HAP-1 (cell line): ENCODE measurements at regions not wholly inside any gene's neighbourhood (a gene's known extent, or its start where the extent isn't known, plus 50 kb on each side); places are given as distances from the start of the nearest gene placed in this dataset.
A peak's percentile ranks its signal among the peaks of the same experiment; 100 is the strongest.
"Not testable (repeated sequence)": the region's sequence is repeated elsewhere in the genome, so short reads cannot be mapped to it uniquely, and the experiment has no call there.

Experiments used
- DNase-seq, 2 experiments: peaks; one replicate each; pipeline ENCODE4 v3.0.0-alpha.2; 2016 to 2020; ENCODE audit warnings: low spot score in 2 of 2
- H3K27me3 ChIP-seq: fragments of 250-450 bp; sonication (Bioruptor Pico); 2 replicates; pipeline ENCODE4 v1.5.1; 2020; ENCODE audit warnings: low read depth, mild to moderate bottlenecking, moderate library complexity
- H3K36me3 ChIP-seq: fragments of 250-450 bp; sonication (Bioruptor Pico); replicated peaks from 2 replicates; pipeline ENCODE4 v1.5.1; 2020; ENCODE audit warnings: mild to moderate bottlenecking
- H3K4me1 ChIP-seq: fragments of 250-450 bp; sonication (Bioruptor Pico); 2 replicates; pipeline ENCODE4 v1.5.1; 2020; ENCODE audit warnings: mild to moderate bottlenecking
- H3K4me3 ChIP-seq: fragments of 250-450 bp; sonication (Bioruptor Pico); 2 replicates; pipeline ENCODE4 v1.5.1; 2020; ENCODE audit warnings: mild to moderate bottlenecking, moderate library complexity
- H3K9me3 ChIP-seq: fragments of 250-450 bp; sonication (Bioruptor Pico); 2 replicates; pipeline ENCODE4 v1.5.1; 2020; ENCODE audit warnings: mild to moderate bottlenecking, moderate library complexity
- in situ Hi-C: fragments of 300-500 bp; cut with MboI; formaldehyde crosslinking; loops from 3 replicates; pipeline ENCODE4 v1.14.3; 2020; ENCODE audit warnings: low sequenced_read_pairs, inconsistent platforms, mixed read lengths

- Histone ChIP-seq H3K4me3 (no peak overlapping the region), H3K4me1 (no peaks in the 10 kb centered on the region), H3K36me3 (no peaks in the 10 kb centered on the region), H3K27me3 (no peaks in the 10 kb centered on the region), H3K9me3 (no peaks in the 10 kb centered on the region)
- no peak for DNase-seq
- in situ Hi-C loops: no loop called here
These were observed 62.2 kb downstream of the SPANXN3 start for GRCh38 chrX:143455046-143455445.

GRCh38 chrX:143437439-143437838, 79.8 kb downstream of the SPANXN3 start:
- Histone ChIP-seq H3K4me1 (no peaks in the 10 kb centered on the region), H3K36me3 (no peaks in the 10 kb centered on the region), H3K9me3 (no peaks in the 10 kb centered on the region), H3K4me3 (no peak overlapping the region), H3K27me3 (no peaks in the 10 kb centered on the region)
- peak in 1 of 2 experiments; percentile 3 for DNase-seq
- in situ Hi-C loops: no loop called here

DNA sequence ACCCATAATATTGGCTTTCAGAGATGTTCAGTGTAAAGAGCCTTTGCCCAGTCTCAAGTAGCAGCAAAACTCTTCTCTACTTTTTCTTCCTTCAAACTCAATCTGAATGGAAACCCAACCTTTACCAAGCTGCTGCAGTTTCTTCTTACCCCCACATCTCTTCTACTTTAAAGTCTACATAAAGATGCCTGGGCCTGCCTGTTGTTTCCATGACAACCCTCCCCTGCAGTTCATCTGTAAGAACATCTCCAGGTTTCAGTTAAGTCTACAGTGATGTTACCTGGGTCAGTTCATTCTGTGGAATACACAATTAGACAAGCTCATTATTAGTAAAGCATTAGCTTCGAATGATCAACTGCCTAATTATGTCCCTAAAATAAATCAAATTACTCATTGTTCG, 81.4 kb downstream of the SPANXN3 start:
- in situ Hi-C loops: no loop called here
- DNase-seq: no peak
- Histone ChIP-seq H3K4me3 (no peak overlapping the region), H3K36me3 (no peaks in the 10 kb centered on the region), H3K4me1 (no peaks in the 10 kb centered on the region), H3K9me3 (no peaks in the 10 kb centered on the region), H3K27me3 (no peaks in the 10 kb centered on the region)

DNA sequence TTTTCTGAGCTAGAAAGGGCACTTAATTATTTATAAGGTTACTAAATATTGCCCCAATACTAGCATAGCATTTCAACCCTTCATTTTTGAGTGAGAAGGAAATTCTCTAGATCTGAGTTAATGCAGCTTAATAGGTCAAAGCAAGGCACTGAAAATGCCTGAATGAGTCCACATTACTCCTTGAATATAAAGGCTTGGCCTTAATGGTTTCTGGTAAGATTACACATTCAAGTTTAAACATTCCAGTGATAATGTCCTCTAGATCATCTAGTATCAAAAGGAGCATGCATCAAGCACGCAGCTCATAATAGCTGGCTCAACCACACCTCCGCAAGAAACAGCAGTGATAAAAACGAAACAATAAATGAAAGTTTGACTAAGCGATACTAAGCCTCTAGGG, 87.5 kb downstream of the SPANXN3 start:
- no peaks in the 10 kb centered on the region for H3K4me1 ChIP-seq
- no peaks in the 10 kb centered on the region for H3K27me3 ChIP-seq
- H3K4me3 ChIP-seq: no peak overlapping the region
- H3K36me3 ChIP-seq: no peaks in the 10 kb centered on the region
- no peak for DNase-seq
- in situ Hi-C loops: no loop called here
- H3K9me3 ChIP-seq: no peaks in the 10 kb centered on the region

DNA sequence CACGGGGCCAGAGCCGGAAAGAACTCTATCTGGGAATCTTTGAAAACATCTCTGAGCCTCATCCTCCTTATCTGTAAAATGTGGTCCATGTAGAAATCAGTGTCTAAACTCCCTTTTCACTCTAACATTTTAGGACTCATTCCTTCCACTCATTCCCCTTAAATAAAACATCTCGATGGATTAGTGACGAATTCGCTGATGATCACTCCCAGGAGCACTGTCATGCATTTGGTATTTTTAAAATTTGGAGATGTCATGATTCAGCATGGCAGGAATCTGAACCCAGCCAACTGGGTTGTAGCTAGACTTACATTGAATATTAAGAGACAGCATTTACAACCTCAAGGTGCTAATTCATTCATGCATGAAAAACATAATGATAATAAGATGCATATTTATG, 88.1 kb downstream of the SPANXN3 start:
- in situ Hi-C loops: no loop called here
- Histone ChIP-seq H3K4me3 (no peak overlapping the region), H3K9me3 (no peaks in the 10 kb centered on the region), H3K27me3 (no peaks in the 10 kb centered on the region), H3K36me3 (no peaks in the 10 kb centered on the region), H3K4me1 (no peaks in the 10 kb centered on the region)
- DNase-seq: no peak

DNA sequence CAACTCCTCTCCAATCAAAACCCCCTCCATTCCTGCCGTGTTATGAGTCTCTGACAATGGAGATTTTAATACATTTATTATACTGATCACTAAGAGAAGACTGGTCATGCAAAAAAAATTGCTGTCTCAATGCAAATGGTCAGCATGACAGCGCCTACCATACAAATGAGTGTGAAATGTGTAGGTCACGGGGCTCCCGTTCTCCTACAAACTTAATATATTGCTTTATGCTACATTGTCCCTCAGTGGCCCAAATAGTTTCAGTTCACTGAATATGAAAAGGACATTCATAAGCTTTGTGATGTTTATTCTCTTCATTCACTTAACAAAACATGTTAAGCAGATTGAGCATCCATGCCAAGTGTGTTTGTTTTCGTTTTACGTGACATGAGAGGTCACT, 116.1 kb downstream of the SPANXN3 start:
- no peak for DNase-seq
- Histone ChIP-seq H3K4me1 (no peaks in the 10 kb centered on the region), H3K27me3 (no peaks in the 10 kb centered on the region), H3K4me3 (no peak overlapping the region), H3K36me3 (no peaks in the 10 kb centered on the region), H3K9me3 (no peaks in the 10 kb centered on the region)
- in situ Hi-C loops: no loop called here

GRCh38 chrX:143378851-143379250, 138.4 kb downstream of the SPANXN3 start:
- Histone ChIP-seq H3K27me3 (no peaks in the 10 kb centered on the region), H3K4me3 (no peak overlapping the region), H3K9me3 (no peaks in the 10 kb centered on the region), H3K36me3 (no peaks in the 10 kb centered on the region), H3K4me1 (no peaks in the 10 kb centered on the region)
- in situ Hi-C loops: no loop called here
- DNase-seq: no peak

GRCh38 chrX:143363419-143363818, 153.9 kb downstream of the SPANXN3 start:
- no peaks in the 10 kb centered on the region for H3K9me3 ChIP-seq
- H3K4me3 ChIP-seq: no peak overlapping the region
- H3K4me1 ChIP-seq: no peaks in the 10 kb centered on the region
- H3K36me3 ChIP-seq: no peaks in the 10 kb centered on the region
- H3K27me3 ChIP-seq: no peaks in the 10 kb centered on the region
- in situ Hi-C loops: no loop called here
- DNase-seq: no peak

DNA sequence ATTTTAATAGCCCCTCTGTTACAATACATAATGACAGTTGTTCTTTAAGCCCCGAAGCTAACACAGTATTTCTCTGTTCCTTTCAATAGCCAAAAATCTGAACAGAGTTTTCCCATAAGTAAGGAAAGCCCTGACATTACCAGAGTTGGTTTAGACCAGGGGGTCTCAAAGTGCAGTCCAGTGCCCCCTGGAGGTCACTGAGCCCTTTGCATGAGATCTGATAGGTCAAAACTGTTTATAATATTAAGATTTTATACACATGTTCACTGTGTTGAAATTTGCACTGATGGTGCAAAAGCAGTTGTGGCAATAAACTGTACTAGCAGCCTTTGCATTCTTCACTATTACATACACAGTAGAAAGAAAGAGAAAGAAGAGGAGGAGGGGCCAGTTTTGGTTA, 177.1 kb downstream of the SPANXN3 start:
- DNase-seq: no peak
- H3K36me3 ChIP-seq: no peaks in the 10 kb centered on the region
- H3K27me3 ChIP-seq: no peaks in the 10 kb centered on the region
- no peak overlapping the region for H3K4me3 ChIP-seq
- H3K9me3 ChIP-seq: no peaks in the 10 kb centered on the region
- in situ Hi-C loops: no loop called here
- no peaks in the 10 kb centered on the region for H3K4me1 ChIP-seq

GRCh38 chrX:143336261-143336660, 181.0 kb downstream of the SPANXN3 start:
- Histone ChIP-seq H3K36me3 (no peaks in the 10 kb centered on the region), H3K9me3 (no peaks in the 10 kb centered on the region), H3K27me3 (no peaks in the 10 kb centered on the region), H3K4me1 (no peaks in the 10 kb centered on the region), H3K4me3 (no peak overlapping the region)
- DNase-seq: no peak
- in situ Hi-C loops: no loop called here

DNA sequence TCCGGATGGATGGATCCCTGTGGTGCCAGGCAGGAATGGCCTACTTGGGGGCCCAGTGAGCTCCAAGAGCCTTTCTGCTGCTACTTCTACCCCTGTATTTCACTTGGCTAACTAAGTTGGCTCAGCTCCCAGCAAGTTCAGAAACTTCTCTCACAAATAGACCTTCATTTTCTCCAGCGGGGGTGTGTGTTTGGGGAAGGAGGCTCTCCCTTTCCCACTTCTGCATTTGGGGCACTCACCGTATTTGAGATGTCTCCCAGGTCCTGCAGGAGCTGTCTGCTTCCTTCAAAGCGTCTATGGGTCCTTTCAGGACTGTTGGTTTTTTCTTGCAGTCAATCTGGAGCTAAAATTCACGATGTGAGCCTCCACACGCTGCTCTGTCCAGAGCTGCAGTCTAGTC, 197.7 kb downstream of the SPANXN3 start:
- H3K9me3 ChIP-seq: no peaks in the 10 kb centered on the region
- H3K36me3 ChIP-seq: no peaks in the 10 kb centered on the region
- H3K4me1 ChIP-seq: no peaks in the 10 kb centered on the region
- no peak overlapping the region for H3K4me3 ChIP-seq
- in situ Hi-C loops: no loop called here
- no peak for DNase-seq
- H3K27me3 ChIP-seq: no peaks in the 10 kb centered on the region

GRCh38 chrX:143318857-143319256, 198.4 kb downstream of the SPANXN3 start:
- in situ Hi-C loops, H3K27me3 ChIP-seq, H3K9me3 ChIP-seq, H3K36me3 ChIP-seq, H3K4me1 ChIP-seq, DNase-seq, H3K4me3 ChIP-seq: not testable (repeated sequence)

DNA sequence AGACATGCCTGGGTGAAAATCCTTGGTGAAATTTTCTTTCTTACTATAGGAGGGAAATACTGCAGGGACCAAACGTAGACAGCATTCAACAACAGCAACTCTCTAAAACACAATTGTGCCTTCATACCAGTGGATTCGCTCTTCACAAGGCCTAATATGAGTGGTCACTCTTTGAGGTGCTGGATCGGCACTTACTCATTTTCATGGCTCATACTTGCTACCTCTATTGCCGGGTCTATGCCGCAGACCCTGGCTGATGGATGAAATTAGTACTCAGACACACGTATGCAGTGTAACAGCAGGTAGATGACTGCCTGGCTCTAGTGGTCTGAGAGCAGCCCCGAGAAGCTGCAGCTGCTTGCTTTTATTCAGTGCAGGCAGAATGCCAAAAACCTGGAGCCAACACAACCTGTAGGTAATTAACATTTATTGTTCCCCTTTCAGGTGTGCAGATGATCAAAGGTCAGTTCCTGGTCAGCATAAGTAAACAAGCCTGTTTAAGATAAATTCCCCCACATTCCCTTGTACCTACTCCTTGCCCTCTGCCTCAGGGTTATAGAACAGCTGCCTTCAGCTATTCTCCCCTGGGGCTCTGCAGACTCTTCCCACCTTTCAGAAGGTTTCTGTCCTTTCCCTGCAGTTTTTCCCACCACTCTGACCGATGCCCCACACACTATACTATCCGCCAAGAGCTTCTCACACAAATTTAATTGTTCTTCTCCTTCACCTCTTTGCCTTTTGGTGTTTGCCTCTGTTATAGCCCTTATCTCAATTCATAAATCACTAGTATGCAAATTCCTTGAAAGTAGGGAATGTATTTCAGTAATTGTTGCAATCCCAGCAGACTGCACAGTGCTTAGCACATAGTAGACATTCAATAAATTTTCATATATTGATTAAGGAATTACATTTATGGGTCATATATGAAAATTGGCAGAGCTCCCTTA, 210.0 kb downstream of the SPANXN3 start:
- no peaks in the 10 kb centered on the region for H3K36me3 ChIP-seq
- in situ Hi-C loops: no loop called here
- no peak overlapping the region for H3K4me3 ChIP-seq
- no peak for DNase-seq
- H3K9me3 ChIP-seq: no peaks in the 10 kb centered on the region
- H3K4me1 ChIP-seq: no peaks in the 10 kb centered on the region
- no peaks in the 10 kb centered on the region for H3K27me3 ChIP-seq

DNA sequence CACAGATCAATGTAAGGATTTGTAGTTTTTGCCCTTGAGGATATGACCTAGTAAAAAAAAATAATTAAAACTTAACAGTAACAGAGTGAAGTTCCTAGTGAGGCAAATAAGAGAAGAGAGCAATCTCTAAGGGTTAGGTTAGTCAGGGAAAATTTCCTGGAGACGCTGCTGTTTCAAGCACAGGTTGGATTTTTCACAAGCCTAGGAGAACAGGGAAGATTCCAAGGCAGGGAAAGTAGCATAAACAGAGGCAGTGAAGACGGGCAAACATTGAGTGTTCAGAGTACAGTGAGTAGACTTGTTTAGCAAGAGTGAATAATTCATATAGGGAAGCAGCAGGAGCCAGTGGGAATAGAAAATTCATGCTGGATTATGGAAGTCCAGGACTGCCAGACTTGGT, 212.8 kb downstream of the SPANXN3 start:
- H3K36me3 ChIP-seq: no peaks in the 10 kb centered on the region

GRCh38 chrX:143304025-143304424, 213.2 kb downstream of the SPANXN3 start:
- no peaks in the 10 kb centered on the region for H3K9me3 ChIP-seq
- DNase-seq: no peak
- no peaks in the 10 kb centered on the region for H3K36me3 ChIP-seq
- no peak overlapping the region for H3K4me3 ChIP-seq
- H3K27me3 ChIP-seq: no peaks in the 10 kb centered on the region
- in situ Hi-C loops: no loop called here
- no peaks in the 10 kb centered on the region for H3K4me1 ChIP-seq

More for the DNA sequence above, 212.8 kb downstream of the SPANXN3 start:
- no peak overlapping the region for H3K4me3 ChIP-seq
- H3K9me3 ChIP-seq: no peaks in the 10 kb centered on the region
- in situ Hi-C loops: no loop called here
- no peaks in the 10 kb centered on the region for H3K4me1 ChIP-seq
- DNase-seq: no peak
- H3K27me3 ChIP-seq: no peaks in the 10 kb centered on the region
